ENCODE measurements at regions not wholly inside any gene's neighbourhood (a gene's known extent, or its start where the extent isn't known, plus 50 kb on each side); places are given as distances from the start of the nearest gene placed in this dataset.

DNA sequence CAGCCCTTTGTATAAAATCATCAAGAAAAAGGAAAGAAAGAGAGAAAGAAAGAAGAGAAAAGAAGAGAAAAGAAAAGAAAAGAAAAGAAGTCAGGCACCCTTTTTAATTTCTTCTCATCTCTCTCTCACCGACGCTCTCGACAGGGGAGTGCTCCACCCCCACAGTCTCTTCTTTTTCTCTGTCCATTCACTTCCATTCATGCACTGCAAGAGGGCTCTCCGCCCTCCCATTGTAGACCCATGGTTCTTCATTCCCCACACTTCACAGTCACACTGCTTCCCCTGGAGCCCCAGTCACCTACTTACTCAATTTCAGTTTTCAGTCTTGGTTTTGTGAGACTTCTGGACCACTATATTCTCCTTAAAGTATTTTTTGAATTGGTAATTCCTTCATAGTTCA, 254.7 kb downstream of the SOX2 start:
- Histone ChIP-seq H3K9me3 (ENCODE audit: control insufficient read depth, insufficient read depth, low read length) (no peaks in the 10 kb centered on the region), H3K27ac (ENCODE audit: low read length) (no peak overlapping the region), H3K4me3 (ENCODE audit: low read length) (no peak overlapping the region), H3K27me3 (ENCODE audit: control insufficient read depth, insufficient read depth, low read length) (no peaks in the 10 kb centered on the region), H3K4me1 (ENCODE audit: control insufficient read depth, insufficient read depth, low read length) (no peaks in the 10 kb centered on the region), H3K36me3 (ENCODE audit: control insufficient read depth, insufficient read depth, low read length) (no peaks in the 10 kb centered on the region)
- no peaks in the 10 kb centered on the region for H3K4me1 Mint-ChIP-seq
- no peaks in the 10 kb centered on the region for H3K27me3 Mint-ChIP-seq (ENCODE audit: low read depth in 2 of 2)
- H3K9me3 Mint-ChIP-seq, result peaks cover 3% of the 10 kb centered on the region in 2 donors
- DNase-seq (no peak), ATAC-seq (no peak)
- no peak overlapping the region for H3K4me3 Mint-ChIP-seq
- intact Hi-C loops (cut with micrococcal nuclease), result no loop called here
- 82% methylated on average over 4 of the region's 4 CpGs for WGBS (ENCODE audit: insufficient coverage)
- TF ChIP-seq, protein P1, sequence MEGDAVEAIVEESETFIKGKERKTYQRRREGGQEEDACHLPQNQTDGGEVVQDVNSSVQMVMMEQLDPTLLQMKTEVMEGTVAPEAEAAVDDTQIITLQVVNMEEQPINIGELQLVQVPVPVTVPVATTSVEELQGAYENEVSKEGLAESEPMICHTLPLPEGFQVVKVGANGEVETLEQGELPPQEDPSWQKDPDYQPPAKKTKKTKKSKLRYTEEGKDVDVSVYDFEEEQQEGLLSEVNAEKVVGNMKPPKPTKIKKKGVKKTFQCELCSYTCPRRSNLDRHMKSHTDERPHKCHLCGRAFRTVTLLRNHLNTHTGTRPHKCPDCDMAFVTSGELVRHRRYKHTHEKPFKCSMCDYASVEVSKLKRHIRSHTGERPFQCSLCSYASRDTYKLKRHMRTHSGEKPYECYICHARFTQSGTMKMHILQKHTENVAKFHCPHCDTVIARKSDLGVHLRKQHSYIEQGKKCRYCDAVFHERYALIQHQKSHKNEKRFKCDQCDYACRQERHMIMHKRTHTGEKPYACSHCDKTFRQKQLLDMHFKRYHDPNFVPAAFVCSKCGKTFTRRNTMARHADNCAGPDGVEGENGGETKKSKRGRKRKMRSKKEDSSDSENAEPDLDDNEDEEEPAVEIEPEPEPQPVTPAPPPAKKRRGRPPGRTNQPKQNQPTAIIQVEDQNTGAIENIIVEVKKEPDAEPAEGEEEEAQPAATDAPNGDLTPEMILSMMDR (IDR thresholded peaks at IDR 0.05), result no peak
- H3K36me3 Mint-ChIP-seq, result no peaks in the 10 kb centered on the region
- no peak overlapping the region for H3K27ac Mint-ChIP-seq

- Histone ChIP-seq H3K4me1 (ENCODE audit: control insufficient read depth, insufficient read depth, low read length) (no peaks in the 10 kb centered on the region), H3K4me3 (ENCODE audit: low read length) (no peak overlapping the region), H3K9me3 (ENCODE audit: control insufficient read depth, insufficient read depth, low read length) (no peaks in the 10 kb centered on the region), H3K27me3 (ENCODE audit: control insufficient read depth, insufficient read depth, low read length) (no peaks in the 10 kb centered on the region), H3K36me3 (ENCODE audit: control insufficient read depth, insufficient read depth, low read length) (no peaks in the 10 kb centered on the region), H3K27ac (ENCODE audit: low read length) (no peak overlapping the region)
- 100% methylated on average over 2 of the region's 3 CpGs for WGBS (ENCODE audit: insufficient coverage)
- Mint-ChIP-seq H3K36me3 (no peaks in the 10 kb centered on the region), H3K27ac (no peak overlapping the region), H3K4me1 (no peaks in the 10 kb centered on the region), H3K9me3 (peaks cover 4 to 6% of the 10 kb centered on the region in 2 donors), H3K27me3 (ENCODE audit: low read depth in 2 of 2) (no peaks in the 10 kb centered on the region), H3K4me3 (no peak overlapping the region)
- TF ChIP-seq, protein P1 (IDR thresholded peaks at IDR 0.05), result no peak
- intact Hi-C loops (cut with micrococcal nuclease), result no loop called here
- DNase-seq (no peak), ATAC-seq (no peak)
Observed at GRCh38 chr3:181969925-181970324, 258.2 kb downstream of the SOX2 start.

DNA sequence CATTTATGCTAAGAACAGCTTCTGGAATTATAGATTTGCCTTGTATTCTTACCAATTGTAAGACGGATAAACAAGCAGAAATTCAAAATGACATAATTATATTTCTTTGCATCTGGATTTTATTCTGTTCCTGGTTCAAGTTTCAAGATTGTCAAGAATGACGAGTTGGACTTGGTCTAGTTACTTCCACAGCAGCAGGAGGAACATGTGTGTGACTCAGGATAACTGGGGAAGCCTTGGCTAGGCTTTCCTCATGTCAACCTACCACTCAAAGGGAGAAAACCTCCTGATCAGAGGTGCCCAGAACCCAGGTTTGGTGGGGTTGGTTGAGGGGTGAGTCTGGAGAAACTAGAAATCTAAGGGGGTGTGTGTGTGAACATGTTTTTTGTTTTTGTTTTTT, 259.7 kb downstream of the SOX2 start:
- no peaks in the 10 kb centered on the region for H3K36me3 Mint-ChIP-seq
- no peaks in the 10 kb centered on the region for H3K27me3 Mint-ChIP-seq (ENCODE audit: low read depth in 2 of 2)
- Histone ChIP-seq H3K27ac (ENCODE audit: low read length) (no peak overlapping the region), H3K4me1 (ENCODE audit: control insufficient read depth, insufficient read depth, low read length) (no peaks in the 10 kb centered on the region), H3K4me3 (ENCODE audit: low read length) (no peak overlapping the region), H3K27me3 (ENCODE audit: control insufficient read depth, insufficient read depth, low read length) (no peaks in the 10 kb centered on the region), H3K9me3 (ENCODE audit: control insufficient read depth, insufficient read depth, low read length) (no peaks in the 10 kb centered on the region), H3K36me3 (ENCODE audit: control insufficient read depth, insufficient read depth, low read length) (no peaks in the 10 kb centered on the region)
- WGBS (ENCODE audit: insufficient coverage), result 57% methylated on average over 1 of the region's 2 CpGs
- H3K9me3 Mint-ChIP-seq, result peaks cover 4 to 10% of the 10 kb centered on the region in 2 donors
- no peak for ATAC-seq
- TF ChIP-seq, protein P1 (IDR thresholded peaks at IDR 0.05), result no peak
- no peaks in the 10 kb centered on the region for H3K4me1 Mint-ChIP-seq
- DNase-seq, result no peak
- intact Hi-C loops (cut with micrococcal nuclease), result no loop called here
- no peak overlapping the region for H3K4me3 Mint-ChIP-seq
- H3K27ac Mint-ChIP-seq, result no peak overlapping the region

GRCh38 chr3:181974198-181974597, 262.5 kb downstream of the SOX2 start:
- Mint-ChIP-seq H3K4me3 (no peak overlapping the region), H3K36me3 (no peaks in the 10 kb centered on the region), H3K4me1 (no peaks in the 10 kb centered on the region), H3K27me3 (ENCODE audit: low read depth in 2 of 2) (no peaks in the 10 kb centered on the region), H3K27ac (no peak overlapping the region), H3K9me3 (peaks cover 4 to 8% of the 10 kb centered on the region in 2 donors)
- H3K27ac ChIP-seq (ENCODE audit: low read length), result no peak overlapping the region
- H3K27me3 ChIP-seq (ENCODE audit: control insufficient read depth, insufficient read depth, low read length), result no peaks in the 10 kb centered on the region
- H3K4me1 ChIP-seq (ENCODE audit: control insufficient read depth, insufficient read depth, low read length), result no peaks in the 10 kb centered on the region
- 91% methylated on average over 2 of the region's 2 CpGs for WGBS (ENCODE audit: insufficient coverage)
- H3K4me3 ChIP-seq (ENCODE audit: low read length), result no peak overlapping the region
- H3K9me3 ChIP-seq (ENCODE audit: control insufficient read depth, insufficient read depth, low read length), result no peaks in the 10 kb centered on the region
- intact Hi-C loops (cut with micrococcal nuclease), result no loop called here
- TF ChIP-seq, protein P1 (IDR thresholded peaks at IDR 0.05), result no peak
- no peak for ATAC-seq
- no peak for DNase-seq
- H3K36me3 ChIP-seq (ENCODE audit: control insufficient read depth, insufficient read depth, low read length), result no peaks in the 10 kb centered on the region
